ENCODE measurements at regions not wholly inside any gene's neighbourhood (a gene's known extent, or its start where the extent isn't known, plus 50 kb on each side); places are given as distances from the start of the nearest gene placed in this dataset.

GRCh38 chr1:76759171-76759860, 108.0 kb upstream of the ST6GALNAC5 start:
- DNase-seq: no peak
- intact Hi-C loops (cut with DNase I): no loop called here
- no peak overlapping the region for H3K27ac ChIP-seq (ENCODE audit: low read depth in 2 of 2, low read length in 2 of 2)
- no peak for FAIRE-seq
- no peaks in the 10 kb centered on the region for H3K4me1 ChIP-seq (ENCODE audit: control insufficient read depth in 2 of 3, insufficient read depth in 2 of 3, low read depth in 1 of 3, low read length in 3 of 3)
- H3K27me3 ChIP-seq (ENCODE audit: control insufficient read depth, insufficient read depth, low read length): no peaks in the 10 kb centered on the region
- no peak overlapping the region for H3K4me3 ChIP-seq (ENCODE audit: low read length in 3 of 3)
- TF ChIP-seq CTCF (IDR thresholded peaks at IDR 0.05; ENCODE audit: borderline replicate concordance, extremely low read depth, insufficient read depth): no peak
- H3K9me3 ChIP-seq (ENCODE audit: control insufficient read depth in 2 of 3, insufficient read depth in 1 of 3, low read length in 3 of 3): no peaks in the 10 kb centered on the region
- no peak overlapping the region for H3K9ac ChIP-seq (ENCODE audit: low read length in 3 of 3)
- no peaks in the 10 kb centered on the region for H3K36me3 ChIP-seq (ENCODE audit: control insufficient read depth in 2 of 3, insufficient read depth in 3 of 3, low read length in 3 of 3)

DNA sequence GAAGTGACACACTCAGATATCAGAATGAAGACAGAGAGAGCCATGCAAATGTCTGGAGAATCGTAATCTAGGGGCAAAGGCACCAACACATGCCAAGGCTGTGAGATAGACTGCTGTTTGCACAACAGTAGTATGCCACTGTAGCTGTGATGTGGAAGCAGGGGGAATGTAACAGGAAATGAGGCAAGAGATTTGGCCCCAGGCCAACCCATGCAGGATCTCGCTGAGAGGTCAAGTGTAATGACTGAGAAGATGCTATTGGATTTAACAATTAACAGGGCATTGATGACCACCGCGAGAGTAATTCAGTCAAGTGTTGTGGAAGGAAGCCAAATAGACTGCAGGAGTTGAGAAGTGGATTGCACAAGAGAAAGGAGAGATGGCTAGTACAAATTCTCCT, 107.3 kb upstream of the ST6GALNAC5 start:
- intact Hi-C loops (cut with DNase I): no loop called here
- H3K36me3 ChIP-seq (ENCODE audit: control insufficient read depth in 2 of 3, insufficient read depth in 3 of 3, low read length in 3 of 3): no peaks in the 10 kb centered on the region
- FAIRE-seq: no peak
- H3K4me3 ChIP-seq (ENCODE audit: low read length in 3 of 3): no peak overlapping the region
- no peak for TF ChIP-seq CTCF (IDR thresholded peaks at IDR 0.05; ENCODE audit: borderline replicate concordance, extremely low read depth, insufficient read depth)
- H3K27me3 ChIP-seq (ENCODE audit: control insufficient read depth, insufficient read depth, low read length): no peaks in the 10 kb centered on the region
- H3K27ac ChIP-seq (ENCODE audit: low read depth in 2 of 2, low read length in 2 of 2): no peak overlapping the region
- peak in 1 of 5 donors; percentile 16 for DNase-seq
- no peak overlapping the region for H3K9ac ChIP-seq (ENCODE audit: low read length in 3 of 3)
- H3K4me1 ChIP-seq (ENCODE audit: control insufficient read depth in 2 of 3, insufficient read depth in 2 of 3, low read depth in 1 of 3, low read length in 3 of 3): no peaks in the 10 kb centered on the region
- H3K9me3 ChIP-seq (ENCODE audit: control insufficient read depth in 2 of 3, insufficient read depth in 1 of 3, low read length in 3 of 3): no peaks in the 10 kb centered on the region

- no peaks in the 10 kb centered on the region for H3K36me3 ChIP-seq (ENCODE audit: control insufficient read depth in 2 of 3, insufficient read depth in 3 of 3, low read length in 3 of 3)
- no peak for TF ChIP-seq CTCF (IDR thresholded peaks at IDR 0.05; ENCODE audit: borderline replicate concordance, extremely low read depth, insufficient read depth)
- H3K27me3 ChIP-seq (ENCODE audit: control insufficient read depth, insufficient read depth, low read length): no peaks in the 10 kb centered on the region
- FAIRE-seq: no peak
- intact Hi-C loops (cut with DNase I): no loop called here
- H3K27ac ChIP-seq (ENCODE audit: low read depth in 2 of 2, low read length in 2 of 2): no peak overlapping the region
- H3K4me3 ChIP-seq (ENCODE audit: low read length in 3 of 3): no peak overlapping the region
- no peaks in the 10 kb centered on the region for H3K4me1 ChIP-seq (ENCODE audit: control insufficient read depth in 2 of 3, insufficient read depth in 2 of 3, low read depth in 1 of 3, low read length in 3 of 3)
- no peak overlapping the region for H3K9ac ChIP-seq (ENCODE audit: low read length in 3 of 3)
- no peak for DNase-seq
- H3K9me3 ChIP-seq (ENCODE audit: control insufficient read depth in 2 of 3, insufficient read depth in 1 of 3, low read length in 3 of 3): no peaks in the 10 kb centered on the region
Observed at GRCh38 chr1:76763738-76764137, 103.5 kb upstream of the ST6GALNAC5 start.
